OCI-LY3 (cell line): ENCODE measurements at regions not wholly inside any gene's neighbourhood (a gene's known extent, or its start where the extent isn't known, plus 50 kb on each side); places are given as distances from the start of the nearest gene placed in this dataset.

Experiments used
- EZH2phosphoT487 ChIP-seq: fragments of 200-600 bp; shearing (Covaris generic); IDR thresholded peaks from 2 replicates; pipeline ENCODE4 v1.6.1; 2018; ENCODE audit warnings: antibody characterized with exemption, mixed run types, low read depth
- TF ChIP-seq, protein P1 (sequence below): fragments of 200-600, 300-600 bp; sonication (generic); IDR thresholded peaks from 2 replicates; pipeline ENCODE4 v1.5.1; 2014; ENCODE audit warnings: antibody characterized with exemption, low read length, low read depth

DNA sequence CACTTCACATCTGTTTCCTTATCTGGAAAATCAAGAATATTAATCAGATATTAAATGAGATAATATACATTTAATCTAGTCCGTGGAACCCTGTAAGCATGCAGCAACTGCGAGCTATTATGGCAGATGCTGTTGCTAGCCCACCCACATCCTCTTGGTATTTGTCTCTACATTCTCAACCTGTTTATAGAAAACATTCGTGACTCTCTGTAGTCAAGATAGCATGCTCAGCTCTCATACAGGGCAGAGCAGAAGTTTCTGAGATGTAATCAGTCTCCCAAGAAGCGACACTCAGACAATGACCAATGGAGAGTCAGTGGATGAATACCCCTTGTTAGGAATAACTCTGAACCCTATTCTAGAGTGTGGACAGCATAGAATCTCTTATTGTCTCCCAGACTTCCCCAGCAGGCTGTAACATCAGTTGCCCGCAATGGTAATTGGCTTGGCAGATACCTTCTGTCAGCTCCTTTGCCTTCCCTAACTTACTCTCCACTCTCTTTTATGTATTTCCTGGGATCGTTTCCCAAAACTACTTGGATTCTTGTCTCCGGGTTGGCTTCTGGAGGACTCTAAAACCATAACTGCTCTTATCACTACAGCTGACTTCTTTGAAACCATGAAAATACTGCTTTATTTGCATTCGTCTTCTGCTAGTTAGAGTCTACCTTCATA is 400.7 kb upstream of the TNP1 start:
- TF ChIP-seq, protein P1, sequence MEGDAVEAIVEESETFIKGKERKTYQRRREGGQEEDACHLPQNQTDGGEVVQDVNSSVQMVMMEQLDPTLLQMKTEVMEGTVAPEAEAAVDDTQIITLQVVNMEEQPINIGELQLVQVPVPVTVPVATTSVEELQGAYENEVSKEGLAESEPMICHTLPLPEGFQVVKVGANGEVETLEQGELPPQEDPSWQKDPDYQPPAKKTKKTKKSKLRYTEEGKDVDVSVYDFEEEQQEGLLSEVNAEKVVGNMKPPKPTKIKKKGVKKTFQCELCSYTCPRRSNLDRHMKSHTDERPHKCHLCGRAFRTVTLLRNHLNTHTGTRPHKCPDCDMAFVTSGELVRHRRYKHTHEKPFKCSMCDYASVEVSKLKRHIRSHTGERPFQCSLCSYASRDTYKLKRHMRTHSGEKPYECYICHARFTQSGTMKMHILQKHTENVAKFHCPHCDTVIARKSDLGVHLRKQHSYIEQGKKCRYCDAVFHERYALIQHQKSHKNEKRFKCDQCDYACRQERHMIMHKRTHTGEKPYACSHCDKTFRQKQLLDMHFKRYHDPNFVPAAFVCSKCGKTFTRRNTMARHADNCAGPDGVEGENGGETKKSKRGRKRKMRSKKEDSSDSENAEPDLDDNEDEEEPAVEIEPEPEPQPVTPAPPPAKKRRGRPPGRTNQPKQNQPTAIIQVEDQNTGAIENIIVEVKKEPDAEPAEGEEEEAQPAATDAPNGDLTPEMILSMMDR: no peak
- no peak for TF ChIP-seq EZH2phosphoT487
